Esophagus squamous epithelium (tissue), 4 donors: ENCODE measurements at regions not wholly inside any gene's neighbourhood (a gene's known extent, or its start where the extent isn't known, plus 50 kb on each side); places are given as distances from the start of the nearest gene placed in this dataset.
"Not testable (repeated sequence)": the region's sequence is repeated elsewhere in the genome, so short reads cannot be mapped to it uniquely, and the experiment has no call there.

Experiments
- CTCF ChIP-seq, 6 experiments: fragments of 450-650 bp in 4 of 6; fragments of 200-600 bp in 2 of 6; sonication (generic) in 2 of 6; IDR thresholded peaks; one replicate each; pipeline ENCODE4 v1.5.1; 2016 to 2019; ENCODE audit warnings: antibody characterized with exemption in 6 of 6, mild to moderate bottlenecking in 4 of 6, moderate library complexity in 4 of 6
- POLR2A ChIP-seq, 4 donors: fragments of 450-650 bp; IDR thresholded peaks; one replicate each; pipeline ENCODE4 v1.6.1; 2017; ENCODE audit warnings: antibody characterized with exemption in 4 of 4, mild to moderate bottlenecking in 4 of 4, moderate library complexity in 3 of 4

- not testable (repeated sequence) for TF ChIP-seq POLR2A, CTCF (IDR thresholded peaks at IDR 0.05)
Observed at GRCh38 chr5:3454028-3454427, 141.6 kb upstream of the IRX1 start.
